ENCODE measurements at regions not wholly inside any gene's neighbourhood (a gene's known extent, or its start where the extent isn't known, plus 50 kb on each side); places are given as distances from the start of the nearest gene placed in this dataset.

- no peak overlapping the region for H3K4me3 ChIP-seq (ENCODE audit: low read length, poor library complexity, severe bottlenecking)
- no peaks in the 10 kb centered on the region for H3K9me2 ChIP-seq (replicated peaks; ENCODE audit: low read depth, low read length)
- no peaks in the 10 kb centered on the region for H3K36me3 ChIP-seq (ENCODE audit: insufficient read depth, low read length)
- no peaks in the 10 kb centered on the region for H3F3A ChIP-seq (ENCODE audit: low read depth)
- no peak overlapping the region for H3K9ac ChIP-seq (ENCODE audit: low read depth, low read length, poor library complexity, severe bottlenecking)
- no peaks in the 10 kb centered on the region for H3K79me2 ChIP-seq (ENCODE audit: insufficient read depth, low read length)
- no peak overlapping the region for H3K4me2 ChIP-seq (ENCODE audit: low read depth, low read length, poor library complexity, severe bottlenecking)
- no peaks in the 10 kb centered on the region for H3K27me3 ChIP-seq (ENCODE audit: insufficient read depth, low read length, poor library complexity, severe bottlenecking)
- H2AFZ ChIP-seq (ENCODE audit: low read length) = no peak overlapping the region
- no peaks in the 10 kb centered on the region for H4K20me1 ChIP-seq (ENCODE audit: insufficient read depth, low read length, poor library complexity, severe bottlenecking)
- no peaks in the 10 kb centered on the region for H3K4me1 ChIP-seq (ENCODE audit: insufficient read depth, low read length, poor library complexity, severe bottlenecking)
- no peaks in the 10 kb centered on the region for H3K9me3 ChIP-seq (ENCODE audit: insufficient read depth, low read depth, low read length)
- TF ChIP-seq EZH2phosphoT487 (IDR thresholded peaks at IDR 0.05; ENCODE audit: borderline replicate concordance) = no peak
Measured at GRCh38 chr1:18037651-18038050, 69.9 kb upstream of the IGSF21 start.

GRCh38 chr1:18038051-18038450 lies 69.5 kb upstream of the IGSF21 start:
- no peaks in the 10 kb centered on the region for H4K20me1 ChIP-seq (ENCODE audit: insufficient read depth, low read length, poor library complexity, severe bottlenecking)
- no peak overlapping the region for H2AFZ ChIP-seq (ENCODE audit: low read length)
- H3K4me3 ChIP-seq (ENCODE audit: low read length, poor library complexity, severe bottlenecking) = no peak overlapping the region
- H3K79me2 ChIP-seq (ENCODE audit: insufficient read depth, low read length) = no peaks in the 10 kb centered on the region
- no peak overlapping the region for H3K4me2 ChIP-seq (ENCODE audit: low read depth, low read length, poor library complexity, severe bottlenecking)
- H3K9ac ChIP-seq (ENCODE audit: low read depth, low read length, poor library complexity, severe bottlenecking) = no peak overlapping the region
- TF ChIP-seq CTCF (conservative IDR thresholded peaks at IDR 0.05; ENCODE audit: low read length) (no peak), EZH2phosphoT487 (IDR thresholded peaks at IDR 0.05; ENCODE audit: borderline replicate concordance) (no peak)
- no peaks in the 10 kb centered on the region for H3K9me2 ChIP-seq (replicated peaks; ENCODE audit: low read depth, low read length)
- H3F3A ChIP-seq (ENCODE audit: low read depth) = no peaks in the 10 kb centered on the region
- no peaks in the 10 kb centered on the region for H3K36me3 ChIP-seq (ENCODE audit: insufficient read depth, low read length)
- H3K9me3 ChIP-seq (ENCODE audit: insufficient read depth, low read depth, low read length) = no peaks in the 10 kb centered on the region
- H3K27me3 ChIP-seq (ENCODE audit: insufficient read depth, low read length, poor library complexity, severe bottlenecking) = no peaks in the 10 kb centered on the region
- no peaks in the 10 kb centered on the region for H3K4me1 ChIP-seq (ENCODE audit: insufficient read depth, low read length, poor library complexity, severe bottlenecking)

GRCh38 chr1:18039102-18039501 lies 68.5 kb upstream of the IGSF21 start:
- H2AFZ ChIP-seq (ENCODE audit: low read length) = no peak overlapping the region
- no peak for TF ChIP-seq CTCF (conservative IDR thresholded peaks at IDR 0.05; ENCODE audit: low read length)
- no peak for TF ChIP-seq EZH2phosphoT487 (IDR thresholded peaks at IDR 0.05; ENCODE audit: borderline replicate concordance)
- H3K4me1 ChIP-seq (ENCODE audit: insufficient read depth, low read length, poor library complexity, severe bottlenecking) = no peaks in the 10 kb centered on the region

GRCh38 chr1:18041102-18041501 lies 66.5 kb upstream of the IGSF21 start:
- H3K9ac ChIP-seq (ENCODE audit: low read depth, low read length, poor library complexity, severe bottlenecking) = no peak overlapping the region
- no peak overlapping the region for H3K4me2 ChIP-seq (ENCODE audit: low read depth, low read length, poor library complexity, severe bottlenecking)
- H3K9me2 ChIP-seq (replicated peaks; ENCODE audit: low read depth, low read length) = no peaks in the 10 kb centered on the region
- no peak overlapping the region for H3K4me3 ChIP-seq (ENCODE audit: low read length, poor library complexity, severe bottlenecking)
- H3K79me2 ChIP-seq (ENCODE audit: insufficient read depth, low read length) = no peaks in the 10 kb centered on the region
- H3K36me3 ChIP-seq (ENCODE audit: insufficient read depth, low read length) = no peaks in the 10 kb centered on the region
- H3K27me3 ChIP-seq (ENCODE audit: insufficient read depth, low read length, poor library complexity, severe bottlenecking) = no peaks in the 10 kb centered on the region
- no peak for TF ChIP-seq EZH2phosphoT487 (IDR thresholded peaks at IDR 0.05; ENCODE audit: borderline replicate concordance)
- TF ChIP-seq CTCF (conservative IDR thresholded peaks at IDR 0.05; ENCODE audit: low read length) = no peak
- no peaks in the 10 kb centered on the region for H3F3A ChIP-seq (ENCODE audit: low read depth)
- no peaks in the 10 kb centered on the region for H4K20me1 ChIP-seq (ENCODE audit: insufficient read depth, low read length, poor library complexity, severe bottlenecking)
- H2AFZ ChIP-seq (ENCODE audit: low read length) = no peak overlapping the region
- no peaks in the 10 kb centered on the region for H3K9me3 ChIP-seq (ENCODE audit: insufficient read depth, low read depth, low read length)
- no peaks in the 10 kb centered on the region for H3K4me1 ChIP-seq (ENCODE audit: insufficient read depth, low read length, poor library complexity, severe bottlenecking)

More at GRCh38 chr1:18039102-18039501, 68.5 kb upstream of the IGSF21 start:
- Histone ChIP-seq H3K36me3 (ENCODE audit: insufficient read depth, low read length) (no peaks in the 10 kb centered on the region), H3K9ac (ENCODE audit: low read depth, low read length, poor library complexity, severe bottlenecking) (no peak overlapping the region), H3K9me3 (ENCODE audit: insufficient read depth, low read depth, low read length) (no peaks in the 10 kb centered on the region), H3K4me2 (ENCODE audit: low read depth, low read length, poor library complexity, severe bottlenecking) (no peak overlapping the region), H3K9me2 (replicated peaks; ENCODE audit: low read depth, low read length) (no peaks in the 10 kb centered on the region), H3K79me2 (ENCODE audit: insufficient read depth, low read length) (no peaks in the 10 kb centered on the region), H4K20me1 (ENCODE audit: insufficient read depth, low read length, poor library complexity, severe bottlenecking) (no peaks in the 10 kb centered on the region), H3K27me3 (ENCODE audit: insufficient read depth, low read length, poor library complexity, severe bottlenecking) (no peaks in the 10 kb centered on the region), H3F3A (ENCODE audit: low read depth) (no peaks in the 10 kb centered on the region), H3K4me3 (ENCODE audit: low read length, poor library complexity, severe bottlenecking) (no peak overlapping the region)
